22Rv1 (cell line): ENCODE measurements at regions not wholly inside any gene's neighbourhood (a gene's known extent, or its start where the extent isn't known, plus 50 kb on each side); places are given as distances from the start of the nearest gene placed in this dataset.

Source experiments
- CTCF ChIP-seq: fragments of 450-650 bp; IDR thresholded peaks from 2 replicates; pipeline ENCODE4 v1.5.1; 2017; ENCODE audit warnings: mild to moderate bottlenecking
- ZFX ChIP-seq: fragments of 450-650 bp; IDR thresholded peaks from 2 replicates; pipeline ENCODE4 v1.6.1; 2017; ENCODE audit warnings: antibody characterized with exemption, borderline replicate concordance

DNA sequence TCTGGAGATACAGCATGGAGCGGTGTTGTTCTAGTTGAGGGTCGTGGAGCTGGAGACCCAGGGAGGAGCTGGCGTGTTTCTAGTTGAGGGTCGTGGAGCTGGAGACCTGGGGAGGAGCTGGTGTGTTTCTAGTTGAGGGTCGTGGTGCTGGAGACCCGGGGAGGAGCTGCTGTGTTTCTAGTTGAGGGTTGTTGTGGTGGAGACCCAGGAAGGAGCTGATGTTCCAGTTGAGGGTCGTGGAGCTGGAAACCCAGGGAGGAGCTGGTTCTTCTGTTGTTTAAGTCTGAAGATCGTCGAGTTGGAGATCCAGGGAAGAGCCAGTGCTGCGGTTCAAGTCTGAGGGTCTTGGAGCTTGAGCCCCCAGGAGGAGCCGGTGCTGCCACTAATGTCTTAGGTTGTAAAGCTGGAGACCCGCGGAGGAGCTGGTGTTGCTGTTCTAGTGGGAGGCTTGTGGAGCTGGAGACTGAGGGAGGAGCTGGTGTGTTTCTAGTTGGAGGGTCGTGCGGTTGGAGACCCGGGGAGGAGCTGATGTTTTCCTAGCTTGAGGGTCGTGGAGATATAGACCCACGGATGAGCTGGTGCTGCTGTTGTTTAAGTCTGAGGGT, 155.3 kb downstream of the RTP5 start:
- TF ChIP-seq CTCF = no peak
- TF ChIP-seq ZFX = no peak
